ENCODE measurements at regions not wholly inside any gene's neighbourhood (a gene's known extent, or its start where the extent isn't known, plus 50 kb on each side); places are given as distances from the start of the nearest gene placed in this dataset.
"Not testable (repeated sequence)": the region's sequence is repeated elsewhere in the genome, so short reads cannot be mapped to it uniquely, and the experiment has no call there.

- no peak for DNase-seq (ENCODE audit: low read depth)
- TF ChIP-seq CTCF (conservative IDR thresholded peaks at IDR 0.05; ENCODE audit: low read length): no peak
- H3K4me3 ChIP-seq (ENCODE audit: low read length): no peak overlapping the region
Observed at GRCh38 chr6:114634016-114634415, 291.2 kb upstream of the HS3ST5 start.

GRCh38 chr6:114626226-114626625 is 283.4 kb upstream of the HS3ST5 start:
- DNase-seq (ENCODE audit: low read depth); H3K4me3 ChIP-seq (ENCODE audit: low read length): not testable (repeated sequence)

- DNase-seq (ENCODE audit: low read depth): no peak
- no peak for TF ChIP-seq CTCF (conservative IDR thresholded peaks at IDR 0.05; ENCODE audit: low read length)
Observed at GRCh38 chr6:114619621-114620200, 276.9 kb upstream of the HS3ST5 start.

GRCh38 chr6:114611696-114612095 is 268.9 kb upstream of the HS3ST5 start:
- H3K4me3 ChIP-seq (ENCODE audit: low read length): no peak overlapping the region
- no peak for TF ChIP-seq CTCF (conservative IDR thresholded peaks at IDR 0.05; ENCODE audit: low read length)
- no peak for DNase-seq (ENCODE audit: low read depth)

More at GRCh38 chr6:114619621-114620200, 276.9 kb upstream of the HS3ST5 start:
- no peak overlapping the region for H3K4me3 ChIP-seq (ENCODE audit: low read length)

GRCh38 chr6:114608091-114608490 is 265.3 kb upstream of the HS3ST5 start:
- DNase-seq (ENCODE audit: low read depth): no peak
- no peak for TF ChIP-seq CTCF (conservative IDR thresholded peaks at IDR 0.05; ENCODE audit: low read length)
- no peak overlapping the region for H3K4me3 ChIP-seq (ENCODE audit: low read length)

- H3K4me3 ChIP-seq (ENCODE audit: low read length): no peak overlapping the region
- no peak for TF ChIP-seq CTCF (conservative IDR thresholded peaks at IDR 0.05; ENCODE audit: low read length)
- no peak for DNase-seq (ENCODE audit: low read depth)
Observed at GRCh38 chr6:114605656-114606055, 262.8 kb upstream of the HS3ST5 start.

- DNase-seq (ENCODE audit: low read depth): no peak
- no peak overlapping the region for H3K4me3 ChIP-seq (ENCODE audit: low read length)
- TF ChIP-seq CTCF (conservative IDR thresholded peaks at IDR 0.05; ENCODE audit: low read length): no peak
Observed at GRCh38 chr6:114600381-114600780, 257.6 kb upstream of the HS3ST5 start.

- no peak overlapping the region for H3K4me3 ChIP-seq (ENCODE audit: low read length)
- TF ChIP-seq CTCF (conservative IDR thresholded peaks at IDR 0.05; ENCODE audit: low read length): no peak
- no peak for DNase-seq (ENCODE audit: low read depth)
Observed at GRCh38 chr6:114595591-114595990, 252.8 kb upstream of the HS3ST5 start.
